ENCODE measurements at regions not wholly inside any gene's neighbourhood (a gene's known extent, or its start where the extent isn't known, plus 50 kb on each side); places are given as distances from the start of the nearest gene placed in this dataset.

- TF ChIP-seq, protein P1, sequence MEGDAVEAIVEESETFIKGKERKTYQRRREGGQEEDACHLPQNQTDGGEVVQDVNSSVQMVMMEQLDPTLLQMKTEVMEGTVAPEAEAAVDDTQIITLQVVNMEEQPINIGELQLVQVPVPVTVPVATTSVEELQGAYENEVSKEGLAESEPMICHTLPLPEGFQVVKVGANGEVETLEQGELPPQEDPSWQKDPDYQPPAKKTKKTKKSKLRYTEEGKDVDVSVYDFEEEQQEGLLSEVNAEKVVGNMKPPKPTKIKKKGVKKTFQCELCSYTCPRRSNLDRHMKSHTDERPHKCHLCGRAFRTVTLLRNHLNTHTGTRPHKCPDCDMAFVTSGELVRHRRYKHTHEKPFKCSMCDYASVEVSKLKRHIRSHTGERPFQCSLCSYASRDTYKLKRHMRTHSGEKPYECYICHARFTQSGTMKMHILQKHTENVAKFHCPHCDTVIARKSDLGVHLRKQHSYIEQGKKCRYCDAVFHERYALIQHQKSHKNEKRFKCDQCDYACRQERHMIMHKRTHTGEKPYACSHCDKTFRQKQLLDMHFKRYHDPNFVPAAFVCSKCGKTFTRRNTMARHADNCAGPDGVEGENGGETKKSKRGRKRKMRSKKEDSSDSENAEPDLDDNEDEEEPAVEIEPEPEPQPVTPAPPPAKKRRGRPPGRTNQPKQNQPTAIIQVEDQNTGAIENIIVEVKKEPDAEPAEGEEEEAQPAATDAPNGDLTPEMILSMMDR (conservative IDR thresholded peaks at IDR 0.05; ENCODE audit: low read depth, low read length): no peak
- no peak for TF ChIP-seq EZH2 (IDR thresholded peaks at IDR 0.05; ENCODE audit: borderline replicate concordance, low read depth, low read length, poor library complexity, severe bottlenecking)
Measured at GRCh38 chr22:34434371-34434770, 514.1 kb upstream of the LARGE1 start.

All from A673 (cell line).